ENCODE measurements at regions not wholly inside any gene's neighbourhood (a gene's known extent, or its start where the extent isn't known, plus 50 kb on each side); places are given as distances from the start of the nearest gene placed in this dataset.

DNA sequence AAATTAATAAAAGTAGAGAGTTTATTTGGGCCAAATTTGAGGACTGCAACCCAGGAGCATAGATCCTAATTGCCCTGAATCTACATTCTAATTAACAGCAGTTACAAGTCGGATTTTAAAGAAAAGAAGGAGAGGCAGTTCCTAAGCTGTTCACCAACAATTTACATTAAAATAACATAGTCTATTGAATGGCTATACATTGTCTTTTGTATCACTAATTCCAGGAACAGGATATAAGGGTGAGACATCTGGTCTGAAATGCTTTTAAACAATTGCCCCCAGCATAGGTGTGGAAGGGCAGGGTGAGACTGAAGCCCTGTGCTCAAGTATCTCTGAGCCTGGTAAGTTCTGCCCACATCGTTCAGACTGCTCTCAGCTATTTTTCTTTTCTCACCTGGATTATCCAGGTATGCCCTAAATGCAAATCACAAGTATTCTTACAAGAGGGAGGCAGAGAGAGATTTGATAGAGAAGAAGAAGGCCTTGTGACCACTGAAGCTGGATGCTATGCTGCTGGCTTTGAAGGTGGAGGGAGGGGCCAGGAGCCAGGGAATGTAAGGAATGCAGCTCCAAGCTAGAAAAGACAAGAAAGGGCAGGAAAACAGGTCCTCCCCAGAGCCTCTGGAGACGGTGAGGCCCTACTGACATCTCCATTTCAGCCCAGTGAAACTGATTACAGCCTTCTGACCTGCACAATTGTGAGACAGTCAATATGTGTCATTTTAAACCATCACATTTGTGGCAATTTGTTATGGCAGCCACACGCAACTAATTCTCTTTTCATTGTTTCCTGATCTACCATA lies 189.4 kb upstream of the ARL4C start:
- Mint-ChIP-seq H3K4me1 (ENCODE audit: low read depth) (peaks cover 50% of the 10 kb centered on the region), H3K36me3 (ENCODE audit: insufficient read depth) (no peaks in the 10 kb centered on the region), H3K27ac (peak overlapping the region; percentile 92), H3K27me3 (no peaks in the 10 kb centered on the region), H3K4me3 (ENCODE audit: low read depth) (no peak overlapping the region), H3K9me3 (ENCODE audit: low read depth) (no peaks in the 10 kb centered on the region)
- TF ChIP-seq CTCF (IDR thresholded peaks at IDR 0.05; ENCODE audit: unreplicated experiment) = no peak
- peak; percentile 23 for DNase-seq (ENCODE audit: low spot score, unreplicated experiment)

GRCh38 chr2:234684466-234684865 lies 187.6 kb upstream of the ARL4C start:
- peak overlapping the region; percentile 42 for H3K27ac Mint-ChIP-seq
- H3K36me3 Mint-ChIP-seq (ENCODE audit: insufficient read depth) = no peaks in the 10 kb centered on the region
- H3K9me3 Mint-ChIP-seq (ENCODE audit: low read depth) = no peaks in the 10 kb centered on the region
- TF ChIP-seq CTCF (IDR thresholded peaks at IDR 0.05; ENCODE audit: unreplicated experiment) = no peak
- H3K4me1 Mint-ChIP-seq (ENCODE audit: low read depth) = peaks cover 36% of the 10 kb centered on the region
- H3K4me3 Mint-ChIP-seq (ENCODE audit: low read depth) = no peak overlapping the region
- no peaks in the 10 kb centered on the region for H3K27me3 Mint-ChIP-seq
- DNase-seq (ENCODE audit: low spot score, unreplicated experiment) = no peak

GRCh38 chr2:234683950-234684349 lies 187.1 kb upstream of the ARL4C start:
- no peak overlapping the region for H3K4me3 Mint-ChIP-seq (ENCODE audit: low read depth)
- no peak for TF ChIP-seq CTCF (IDR thresholded peaks at IDR 0.05; ENCODE audit: unreplicated experiment)
- DNase-seq (ENCODE audit: low spot score, unreplicated experiment) = no peak
- peaks cover 32% of the 10 kb centered on the region for H3K4me1 Mint-ChIP-seq (ENCODE audit: low read depth)
- H3K27me3 Mint-ChIP-seq = no peaks in the 10 kb centered on the region
- H3K9me3 Mint-ChIP-seq (ENCODE audit: low read depth) = no peaks in the 10 kb centered on the region
- H3K27ac Mint-ChIP-seq = peak overlapping the region; percentile 42
- H3K36me3 Mint-ChIP-seq (ENCODE audit: insufficient read depth) = no peaks in the 10 kb centered on the region

- TF ChIP-seq CTCF (IDR thresholded peaks at IDR 0.05; ENCODE audit: unreplicated experiment) = no peak
- H3K9me3 Mint-ChIP-seq (ENCODE audit: low read depth) = no peaks in the 10 kb centered on the region
- DNase-seq (ENCODE audit: low spot score, unreplicated experiment) = no peak
- H3K4me1 Mint-ChIP-seq (ENCODE audit: low read depth) = peaks cover 33% of the 10 kb centered on the region
- H3K27me3 Mint-ChIP-seq = no peaks in the 10 kb centered on the region
- no peaks in the 10 kb centered on the region for H3K36me3 Mint-ChIP-seq (ENCODE audit: insufficient read depth)
- H3K27ac Mint-ChIP-seq = peak overlapping the region; percentile 30
- no peak overlapping the region for H3K4me3 Mint-ChIP-seq (ENCODE audit: low read depth)
Measured at GRCh38 chr2:234682492-234683228, 185.8 kb upstream of the ARL4C start.

GRCh38 chr2:234680688-234681619 lies 184.1 kb upstream of the ARL4C start:
- no peaks in the 10 kb centered on the region for H3K27me3 Mint-ChIP-seq
- no peak overlapping the region for H3K4me3 Mint-ChIP-seq (ENCODE audit: low read depth)
- no peak for DNase-seq (ENCODE audit: low spot score, unreplicated experiment)
- H3K36me3 Mint-ChIP-seq (ENCODE audit: insufficient read depth) = no peaks in the 10 kb centered on the region
- no peaks in the 10 kb centered on the region for H3K9me3 Mint-ChIP-seq (ENCODE audit: low read depth)
- TF ChIP-seq CTCF (IDR thresholded peaks at IDR 0.05; ENCODE audit: unreplicated experiment) = no peak
- no peak overlapping the region for H3K27ac Mint-ChIP-seq
- peaks cover 36% of the 10 kb centered on the region for H3K4me1 Mint-ChIP-seq (ENCODE audit: low read depth)

Measured in progenitor cell of endocrine pancreas (in vitro differentiated cells).